ENCODE measurements at regions not wholly inside any gene's neighbourhood (a gene's known extent, or its start where the extent isn't known, plus 50 kb on each side); places are given as distances from the start of the nearest gene placed in this dataset.

- DNase-seq (ENCODE audit: low read depth), result no peak
These were observed 133.3 kb downstream of the KLF12 start for GRCh38 chr13:74000876-74001275.

- no peak for DNase-seq (ENCODE audit: low read depth)
These were observed 135.6 kb downstream of the KLF12 start for GRCh38 chr13:73998631-73999030.

GRCh38 chr13:73997964-73998363, 136.2 kb downstream of the KLF12 start:
- DNase-seq (ENCODE audit: low read depth), result no peak

GRCh38 chr13:73996569-73996968, 137.6 kb downstream of the KLF12 start:
- DNase-seq (ENCODE audit: low read depth), result no peak

GRCh38 chr13:73995736-73996135, 138.5 kb downstream of the KLF12 start:
- DNase-seq (ENCODE audit: low read depth), result no peak

- DNase-seq (ENCODE audit: low read depth), result no peak
These were observed 140.5 kb downstream of the KLF12 start for GRCh38 chr13:73993661-73994060.

- DNase-seq (ENCODE audit: low read depth), result no peak
These were observed 142.3 kb downstream of the KLF12 start for GRCh38 chr13:73991884-73992283.

GRCh38 chr13:73991384-73991783, 142.8 kb downstream of the KLF12 start:
- DNase-seq (ENCODE audit: low read depth), result no peak

GRCh38 chr13:73989244-73989843, 144.9 kb downstream of the KLF12 start:
- DNase-seq (ENCODE audit: low read depth), result no peak

GRCh38 chr13:73988461-73988860, 145.7 kb downstream of the KLF12 start:
- no peak for DNase-seq (ENCODE audit: low read depth)

- no peak for DNase-seq (ENCODE audit: low read depth)
These were observed 146.6 kb downstream of the KLF12 start for GRCh38 chr13:73987618-73988017.

GRCh38 chr13:73985783-73986182, 148.4 kb downstream of the KLF12 start:
- no peak for DNase-seq (ENCODE audit: low read depth)

- peak; percentile 57 for DNase-seq (ENCODE audit: low read depth)
These were observed 149.1 kb downstream of the KLF12 start for GRCh38 chr13:73984949-73985691.

GRCh38 chr13:73984201-73984600, 150.0 kb downstream of the KLF12 start:
- DNase-seq (ENCODE audit: low read depth), result no peak

GRCh38 chr13:73983109-73983508, 151.1 kb downstream of the KLF12 start:
- no peak for DNase-seq (ENCODE audit: low read depth)

GRCh38 chr13:73981595-73981994, 152.6 kb downstream of the KLF12 start:
- no peak for DNase-seq (ENCODE audit: low read depth)

GRCh38 chr13:73975767-73976166, 158.4 kb downstream of the KLF12 start:
- DNase-seq (ENCODE audit: low read depth), result no peak

GRCh38 chr13:73974051-73974450, 160.2 kb downstream of the KLF12 start:
- no peak for DNase-seq (ENCODE audit: low read depth)

GRCh38 chr13:73973156-73973555, 161.0 kb downstream of the KLF12 start:
- no peak for DNase-seq (ENCODE audit: low read depth)

GRCh38 chr13:73972545-73972944, 161.7 kb downstream of the KLF12 start:
- no peak for DNase-seq (ENCODE audit: low read depth)

GRCh38 chr13:73971481-73971880, 162.7 kb downstream of the KLF12 start:
- DNase-seq (ENCODE audit: low read depth), result no peak

- DNase-seq (ENCODE audit: low read depth), result no peak
These were observed 163.7 kb downstream of the KLF12 start for GRCh38 chr13:73970421-73971055.

GRCh38 chr13:73967397-73968165, 166.6 kb downstream of the KLF12 start:
- DNase-seq (ENCODE audit: low read depth), result no peak
